ENCODE measurements at regions not wholly inside any gene's neighbourhood (a gene's known extent, or its start where the extent isn't known, plus 50 kb on each side); places are given as distances from the start of the nearest gene placed in this dataset.

DNA sequence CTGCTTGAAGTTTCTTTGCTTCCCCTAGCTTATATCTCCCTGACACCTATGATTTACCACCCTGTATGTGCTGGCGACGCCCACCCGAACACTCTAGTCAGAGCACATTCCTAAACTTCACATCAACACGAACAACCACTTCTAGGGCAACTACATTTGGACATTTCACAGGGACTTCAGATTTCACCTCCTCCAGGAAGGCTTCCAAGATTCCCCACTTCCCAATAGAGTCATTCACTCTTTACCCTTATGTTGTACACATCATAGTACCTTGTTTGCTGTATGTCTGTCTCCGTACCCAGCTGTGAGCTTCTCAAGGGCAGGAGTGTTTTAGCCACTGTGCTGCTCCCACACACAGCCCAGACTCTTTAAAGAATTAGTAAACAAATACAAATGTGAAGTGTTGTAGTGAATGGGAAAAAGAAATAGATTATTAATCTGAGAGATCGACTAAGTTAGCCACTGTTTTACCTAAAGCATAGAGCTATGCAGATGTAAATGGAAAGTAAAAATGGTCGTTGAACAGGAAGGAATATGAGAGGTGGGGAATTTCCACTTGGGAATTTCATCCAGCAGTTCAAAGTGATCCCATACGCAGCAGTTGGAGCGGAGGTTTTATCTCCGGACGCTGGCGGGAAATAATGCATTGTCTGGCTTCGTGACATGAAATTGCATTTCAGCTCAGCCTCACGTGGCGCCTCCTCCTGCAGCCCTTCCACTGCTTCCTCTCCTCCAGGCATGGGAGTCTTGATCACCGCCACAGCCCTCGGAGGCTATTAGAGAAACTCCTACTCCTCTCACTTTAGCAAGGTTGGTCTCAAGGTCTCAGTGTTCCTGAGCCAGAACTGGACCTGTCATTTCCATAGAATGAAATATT lies 233.4 kb upstream of the COPS8 start:
- POLR2A ChIA-PET, result no interaction called here
- WGBS (ENCODE audit: insufficient coverage, low coverage, missing lambda C conversion rate), result 0% methylated on average over 14 of the region's 17 CpGs
- Histone ChIP-seq H3K9me1 (ENCODE audit: control insufficient read depth, insufficient read depth, low read length) (no peaks in the 10 kb centered on the region), H3K36me3 (ENCODE audit: control insufficient read depth, insufficient read depth, low read length) (no peaks in the 10 kb centered on the region), H3K27ac (ENCODE audit: extremely low read depth, low read depth, low read length) (no peak overlapping the region), H2AFZ (ENCODE audit: low read depth, low read length) (no peak overlapping the region), H3K4me3 (no peak overlapping the region), H4K20me1 (replicated peaks; ENCODE audit: control insufficient read depth, insufficient read depth, low read length) (no peaks in the 10 kb centered on the region), H3K79me2 (ENCODE audit: control insufficient read depth, insufficient read depth, low read length) (no peaks in the 10 kb centered on the region), H3K4me2 (ENCODE audit: insufficient read depth, low read length) (no peak overlapping the region), H3K27me3 (ENCODE audit: control insufficient read depth in 2 of 2, insufficient read depth in 2 of 2, low read length in 2 of 2) (peaks cover 0 to 7% of the 10 kb centered on the region in 2 experiments; a peak in 1 of 5 replicates), H3K9me3 (replicated peaks; ENCODE audit: control insufficient read depth, insufficient read depth, low read depth, low read length) (no peaks in the 10 kb centered on the region), H3K4me1 (replicated peaks in 1 of 2; ENCODE audit: control insufficient read depth in 2 of 2, insufficient read depth in 2 of 2, low read length in 2 of 2) (no peaks in the 10 kb centered on the region; a peak in 1 of 5 replicates), H3K9ac (ENCODE audit: insufficient read depth in 1 of 2, low read depth in 2 of 2, low read length in 2 of 2) (no peak overlapping the region)
- no peak for ATAC-seq
- no peak for DNase-seq (ENCODE audit: extremely low read depth in 1 of 4, low spot score in 3 of 4)
- no peak for FAIRE-seq
- intact Hi-C loops (cut with micrococcal nuclease) (no loop called here), in situ Hi-C loops (cut with MboI) (no loop called here)
- no TSS peak for BruUV-seq (replicated peaks)
- CTCF ChIA-PET (ENCODE audit: low intra/inter-chr PET ratio), result no interaction called here
- TF ChIP-seq, protein P1, sequence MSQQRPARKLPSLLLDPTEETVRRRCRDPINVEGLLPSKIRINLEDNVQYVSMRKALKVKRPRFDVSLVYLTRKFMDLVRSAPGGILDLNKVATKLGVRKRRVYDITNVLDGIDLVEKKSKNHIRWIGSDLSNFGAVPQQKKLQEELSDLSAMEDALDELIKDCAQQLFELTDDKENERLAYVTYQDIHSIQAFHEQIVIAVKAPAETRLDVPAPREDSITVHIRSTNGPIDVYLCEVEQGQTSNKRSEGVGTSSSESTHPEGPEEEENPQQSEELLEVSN (IDR thresholded peaks at IDR 0.05; ENCODE audit: borderline replicate concordance in 1 of 2, extremely low read depth in 1 of 2, insufficient read depth in 1 of 2, insufficient read length in 1 of 2, low read depth in 1 of 2, low read length in 1 of 2, poor library complexity in 1 of 2, severe bottlenecking in 1 of 2), result peak in 1 of 2 experiments; percentile 49
- no peak for TF ChIP-seq TOE1 (IDR thresholded peaks at IDR 0.05; ENCODE audit: borderline replicate concordance)
- no peak for TF ChIP-seq TOE1 (CRISPR knock-in tag; IDR thresholded peaks at IDR 0.05; ENCODE audit: borderline replicate concordance, low read depth)
- TF ChIP-seq ZFP36 (IDR thresholded peaks at IDR 0.05; ENCODE audit: low read depth, low read length, partially characterized antibody), result peak; percentile 68

Data from K562 (cell line).